GM19025 (cell line): ENCODE measurements at regions not wholly inside any gene's neighbourhood (a gene's known extent, or its start where the extent isn't known, plus 50 kb on each side); places are given as distances from the start of the nearest gene placed in this dataset.
"Not testable (repeated sequence)": the region's sequence is repeated elsewhere in the genome, so short reads cannot be mapped to it uniquely, and the experiment has no call there.

Experiments used
- ATAC-seq: cut with Tn5 transposase; IDR thresholded peaks from one replicate; pipeline ENCODE4 v1.9.1; 2021; ENCODE audit warnings: mild to moderate bottlenecking, low read depth, moderate library complexity; ENCODE audit not compliant: unreplicated experiment

DNA sequence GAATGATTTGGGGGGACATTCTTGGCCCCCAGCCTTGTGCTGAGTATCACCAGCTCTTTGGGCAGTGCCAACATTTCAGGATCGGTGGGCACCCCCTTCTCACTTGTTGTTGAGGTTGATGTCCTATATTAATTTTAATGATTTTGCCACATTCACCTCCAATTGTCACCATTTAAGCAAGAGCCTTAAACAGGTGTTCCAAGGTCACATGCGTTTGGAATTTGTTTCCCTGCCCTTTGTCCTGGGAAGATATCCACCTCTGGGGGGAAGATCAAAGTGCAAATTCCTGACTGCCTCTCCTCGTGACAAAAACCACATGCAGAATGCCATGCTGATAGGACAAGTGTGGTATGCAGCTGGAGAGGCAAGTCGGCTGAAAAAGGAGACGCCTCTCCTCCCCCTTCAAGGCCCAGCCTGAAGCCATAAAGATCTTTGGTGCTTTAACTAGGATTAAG, 72.5 kb upstream of the ID2 start:
- no peak for ATAC-seq

DNA sequence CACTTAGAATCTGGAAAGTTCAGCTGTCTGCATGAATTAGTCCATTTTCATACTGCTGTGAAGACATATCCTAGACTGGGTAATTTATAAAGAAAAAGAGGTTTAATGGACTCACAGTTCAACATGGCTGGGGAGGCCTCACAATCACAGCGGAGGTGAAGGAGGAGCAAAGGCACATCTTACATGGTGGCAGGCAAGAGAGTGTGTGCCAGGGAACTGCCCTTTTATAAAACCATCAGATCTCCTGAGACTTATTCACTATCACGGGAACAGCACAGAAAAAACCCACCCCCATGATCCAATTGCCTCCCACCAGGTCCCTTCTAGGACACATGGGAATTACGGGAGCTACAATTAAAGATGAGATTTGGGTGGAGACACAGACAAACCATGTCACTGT, 71.1 kb upstream of the ID2 start:
- not testable (repeated sequence) for ATAC-seq

DNA sequence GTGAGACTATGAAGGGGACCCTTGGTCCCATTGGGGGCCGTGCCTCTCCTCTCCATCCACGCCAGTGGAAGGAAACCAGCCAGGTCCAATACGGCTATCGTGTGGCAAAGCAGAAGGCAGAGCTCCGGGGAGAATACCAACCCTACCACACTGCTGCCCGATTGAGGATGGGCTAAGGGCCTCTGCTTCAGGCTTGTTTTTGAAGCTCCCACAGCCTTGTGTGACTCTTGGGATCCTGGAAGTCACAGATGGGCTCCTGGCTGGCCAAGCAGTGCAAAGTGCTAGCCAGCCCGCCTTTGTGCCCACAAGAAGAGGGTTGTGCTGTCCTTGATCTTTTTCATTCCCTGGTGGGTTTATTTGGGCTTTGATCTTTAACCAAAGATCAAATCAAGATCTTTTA, 70.6 kb upstream of the ID2 start:
- ATAC-seq, result no peak

DNA sequence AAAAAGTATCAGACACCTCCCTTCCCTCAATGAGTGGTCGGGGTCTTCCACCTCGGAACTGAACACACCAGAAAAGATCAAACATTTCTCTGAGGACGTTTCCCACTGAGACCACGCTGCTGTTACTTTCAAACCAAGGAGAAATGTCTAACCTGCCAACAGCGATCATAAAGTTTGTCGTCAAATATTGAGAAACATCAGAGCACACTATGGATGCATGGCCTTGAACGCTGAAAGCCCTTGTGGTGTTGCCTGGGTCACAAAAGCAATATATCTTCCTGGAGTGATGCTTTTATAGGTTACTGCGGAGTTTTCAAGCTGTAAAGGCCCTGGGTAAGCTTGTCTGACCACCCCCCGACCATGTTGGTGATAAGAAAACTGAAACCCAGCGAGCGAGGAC, 70.2 kb upstream of the ID2 start:
- no peak for ATAC-seq

DNA sequence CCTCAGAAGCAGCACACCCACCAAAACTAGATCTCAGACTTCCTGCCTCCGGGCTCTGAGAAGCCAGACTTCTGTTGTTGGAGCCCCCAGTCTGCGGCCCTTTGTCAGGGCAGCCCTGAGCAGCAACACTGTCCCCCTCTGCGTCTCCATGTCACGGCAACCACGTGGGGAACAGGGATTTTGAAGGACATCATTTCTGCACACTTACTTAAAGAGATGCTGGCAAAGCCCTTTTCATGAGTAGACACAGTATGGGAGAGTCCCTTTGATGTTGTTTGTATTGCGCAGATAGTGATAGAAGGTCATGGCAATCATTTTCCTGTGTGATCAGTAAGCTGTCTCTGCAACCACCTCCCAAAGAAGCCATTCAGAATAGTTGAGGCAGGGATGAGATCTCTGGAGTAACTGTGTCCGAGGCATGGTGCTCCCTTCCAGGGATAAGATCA, 69.1 kb upstream of the ID2 start:
- ATAC-seq, result no peak

DNA sequence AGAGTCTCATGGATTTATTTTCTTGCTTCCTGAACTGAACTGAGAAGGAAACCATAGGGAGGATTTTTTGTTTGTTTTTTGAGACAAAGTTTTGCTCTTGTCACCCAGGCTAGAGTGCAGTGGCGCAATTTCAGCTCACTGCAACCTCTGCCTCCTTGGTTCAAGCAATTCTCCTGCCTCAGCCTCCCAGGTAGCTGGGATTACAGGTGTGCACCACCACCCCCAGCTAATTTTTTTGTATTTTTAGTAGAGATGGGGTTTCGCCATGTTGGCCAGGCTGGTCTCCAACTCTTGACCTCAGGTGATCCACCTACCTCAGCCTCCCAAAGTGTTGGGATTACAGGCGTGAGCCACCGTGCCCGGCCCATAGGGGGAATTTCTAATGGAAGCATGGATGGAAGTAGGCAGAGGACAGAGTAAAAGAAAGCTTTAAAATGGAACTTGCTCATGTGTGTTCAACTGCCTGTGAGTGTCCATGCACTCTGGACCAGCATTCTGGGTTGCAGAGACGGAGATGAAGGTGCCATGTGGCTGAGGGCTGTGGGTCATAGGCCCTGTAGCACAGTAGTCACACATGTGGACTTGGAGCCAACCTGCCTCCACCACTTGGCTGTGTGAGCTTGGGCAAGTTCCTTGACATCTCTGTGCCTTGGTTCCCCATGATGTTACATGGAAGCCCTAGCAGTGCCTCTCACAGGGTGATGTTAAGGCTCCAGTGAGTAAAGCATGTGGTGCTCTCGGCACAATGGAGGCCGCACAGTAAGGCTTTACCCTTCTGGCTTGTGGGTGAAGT, 68.5 kb upstream of the ID2 start:
- not testable (repeated sequence) for ATAC-seq

DNA sequence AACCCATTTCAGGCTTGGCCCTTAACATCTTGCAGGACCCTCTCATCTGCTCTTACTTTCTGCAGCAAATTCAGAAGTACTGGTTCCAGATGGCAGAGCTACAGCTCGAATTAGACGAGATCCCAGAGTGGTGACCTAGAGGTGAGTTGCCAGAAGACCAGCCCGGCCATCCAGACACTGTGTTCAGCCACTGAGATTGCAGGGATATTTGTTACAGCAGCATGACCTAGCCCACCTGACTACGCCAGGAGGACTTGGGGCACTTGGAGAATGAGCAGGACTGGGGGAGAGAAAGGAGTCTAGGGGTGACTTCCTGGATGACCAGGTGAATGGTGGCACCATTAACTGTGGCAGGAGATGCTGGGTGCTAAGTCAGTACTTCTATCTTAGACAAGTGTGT, 67.2 kb upstream of the ID2 start:
- ATAC-seq, result no peak

DNA sequence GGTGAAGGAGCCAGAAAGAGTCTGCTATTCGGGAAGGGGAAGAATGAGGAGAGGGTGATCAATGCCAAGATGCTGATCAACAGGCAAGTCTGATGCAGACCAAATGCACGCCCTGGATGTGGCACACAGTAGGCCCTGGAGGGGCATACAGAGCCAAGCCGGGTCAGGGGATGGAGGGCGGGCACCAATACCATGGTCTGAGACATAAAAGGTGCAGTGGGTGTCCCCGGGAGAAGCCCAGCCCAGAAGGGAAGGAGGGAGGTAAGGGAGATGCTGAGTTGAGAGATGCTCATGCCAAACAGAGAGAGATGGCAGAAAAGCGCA, 66.6 kb upstream of the ID2 start:
- ATAC-seq, result no peak

DNA sequence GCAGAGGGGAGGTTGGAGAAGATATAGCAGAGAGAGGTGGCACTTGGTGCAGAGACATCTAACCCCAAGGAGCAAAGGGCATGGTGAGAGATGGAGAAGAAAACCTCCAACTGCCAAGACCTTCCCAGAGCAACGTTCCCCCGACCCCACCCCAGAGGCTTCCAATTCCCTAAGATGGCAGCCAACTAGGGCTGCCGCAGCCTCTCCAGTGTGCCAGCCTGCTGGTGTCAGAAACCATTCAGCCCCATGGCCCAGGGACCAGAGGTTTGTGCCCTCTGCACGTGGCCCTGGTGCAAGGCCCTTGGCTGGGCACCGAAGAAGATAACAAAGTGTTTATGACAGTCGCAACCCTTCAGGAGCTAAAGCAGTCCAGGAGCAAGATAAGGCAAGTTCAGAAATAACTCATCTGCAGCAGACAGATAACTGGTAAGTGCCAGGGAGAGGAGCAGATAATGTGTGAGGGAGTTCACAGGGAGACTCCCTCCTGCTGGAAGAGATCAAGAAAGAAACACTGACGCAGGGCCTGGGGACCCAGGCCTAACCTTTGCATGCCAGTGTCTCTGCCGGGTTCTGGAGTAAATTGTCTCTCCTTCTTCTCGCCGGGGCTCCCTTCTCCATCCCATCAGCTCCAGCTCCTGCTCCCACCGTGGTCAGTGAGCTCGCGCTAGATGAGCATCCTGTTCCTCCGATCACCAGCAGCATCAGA, 66.1 kb upstream of the ID2 start:
- ATAC-seq, result no peak

DNA sequence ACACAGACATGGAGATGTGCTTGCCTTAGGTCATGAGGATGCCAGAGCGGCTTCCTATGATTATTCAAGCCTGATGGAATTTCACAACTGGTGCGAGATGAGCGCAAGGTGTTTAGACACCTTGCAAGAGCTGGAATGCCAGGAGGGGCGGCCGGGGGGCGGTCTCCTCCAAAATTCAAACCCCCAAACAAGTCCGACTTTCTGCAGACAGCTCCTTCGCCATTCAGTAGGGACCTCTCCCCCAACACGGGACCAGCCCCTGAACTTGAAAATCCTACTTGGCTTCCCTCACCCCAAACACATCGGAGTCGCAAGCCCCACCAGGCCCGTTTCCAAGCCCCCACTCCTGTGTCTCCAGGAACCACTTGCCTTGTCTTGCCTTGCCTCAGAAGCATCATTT, 64.8 kb upstream of the ID2 start:
- ATAC-seq, result no peak

DNA sequence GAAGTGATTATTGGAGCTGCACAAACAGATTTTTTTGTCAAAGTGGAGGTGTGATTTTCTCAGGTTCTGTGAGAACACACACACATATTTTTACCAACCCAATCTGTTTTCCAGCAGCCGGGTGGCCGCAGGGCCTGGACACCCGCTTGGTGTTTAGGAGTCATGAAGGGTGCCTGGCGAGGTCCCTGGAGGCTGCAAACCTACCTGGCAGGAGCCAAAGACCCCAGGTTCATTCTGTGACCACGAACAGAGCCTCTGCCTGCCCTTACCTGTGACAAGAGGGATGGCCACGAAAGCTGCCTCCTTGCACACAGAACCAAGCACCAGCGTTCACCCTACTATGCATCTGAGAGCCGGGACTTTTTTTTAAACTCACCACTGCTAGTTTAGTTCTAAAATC, 64.3 kb upstream of the ID2 start:
- ATAC-seq, result no peak

DNA sequence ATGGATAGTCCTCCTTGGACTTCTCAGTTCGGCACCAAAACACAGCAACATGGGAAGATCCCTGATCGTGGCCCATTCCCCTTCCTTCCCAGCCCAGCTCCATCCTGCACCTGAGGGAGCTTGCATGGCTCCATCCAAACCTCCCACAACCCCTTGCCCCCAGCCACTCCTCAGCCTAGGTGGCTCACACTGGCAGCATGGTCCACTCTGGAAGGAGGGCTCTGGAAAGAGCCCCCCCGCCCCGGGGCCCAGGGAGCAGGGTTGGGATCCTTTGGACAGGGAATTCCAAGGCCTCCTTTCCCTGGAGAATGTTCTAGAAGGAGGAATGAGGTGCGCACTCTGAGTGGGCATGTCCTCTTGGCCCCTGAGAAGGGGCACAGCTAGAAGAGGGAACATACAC, 62.8 kb upstream of the ID2 start:
- ATAC-seq, result no peak

DNA sequence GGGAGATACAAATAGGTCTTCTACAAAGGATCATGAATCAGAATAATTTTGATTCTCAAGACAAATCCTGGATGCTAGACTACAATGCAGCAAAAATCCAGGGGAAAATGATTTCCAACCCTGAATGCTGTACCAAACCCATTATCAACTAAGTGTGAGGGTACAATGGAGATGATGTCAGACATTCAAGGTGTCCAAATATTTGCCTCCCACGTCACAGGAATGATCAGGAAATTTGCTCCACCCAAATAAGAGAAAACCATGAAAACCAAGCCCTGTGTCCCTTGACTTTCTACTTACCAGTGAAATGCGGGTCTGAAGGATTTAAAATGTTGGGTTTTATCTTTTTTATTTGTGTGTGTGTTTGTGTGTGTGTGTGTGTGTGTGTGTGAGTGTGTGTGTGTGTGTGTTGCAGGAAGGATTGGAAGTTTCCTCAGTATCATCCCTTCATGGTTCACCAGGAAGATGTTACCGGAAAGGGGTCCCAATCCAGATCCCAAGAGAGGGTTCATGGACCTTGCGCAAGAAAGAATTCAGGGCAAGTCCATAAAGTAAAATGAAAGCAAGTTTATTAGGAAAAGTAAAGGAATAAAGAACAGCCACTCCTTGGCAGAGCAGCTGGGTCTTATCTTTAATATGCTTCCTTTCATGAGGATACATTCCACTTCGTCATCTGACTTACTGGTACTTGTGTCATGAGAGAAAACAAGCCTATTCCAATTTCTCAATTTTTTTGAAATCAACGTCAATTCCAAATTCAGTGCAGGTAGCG, 61.1 kb upstream of the ID2 start:
- no peak for ATAC-seq

DNA sequence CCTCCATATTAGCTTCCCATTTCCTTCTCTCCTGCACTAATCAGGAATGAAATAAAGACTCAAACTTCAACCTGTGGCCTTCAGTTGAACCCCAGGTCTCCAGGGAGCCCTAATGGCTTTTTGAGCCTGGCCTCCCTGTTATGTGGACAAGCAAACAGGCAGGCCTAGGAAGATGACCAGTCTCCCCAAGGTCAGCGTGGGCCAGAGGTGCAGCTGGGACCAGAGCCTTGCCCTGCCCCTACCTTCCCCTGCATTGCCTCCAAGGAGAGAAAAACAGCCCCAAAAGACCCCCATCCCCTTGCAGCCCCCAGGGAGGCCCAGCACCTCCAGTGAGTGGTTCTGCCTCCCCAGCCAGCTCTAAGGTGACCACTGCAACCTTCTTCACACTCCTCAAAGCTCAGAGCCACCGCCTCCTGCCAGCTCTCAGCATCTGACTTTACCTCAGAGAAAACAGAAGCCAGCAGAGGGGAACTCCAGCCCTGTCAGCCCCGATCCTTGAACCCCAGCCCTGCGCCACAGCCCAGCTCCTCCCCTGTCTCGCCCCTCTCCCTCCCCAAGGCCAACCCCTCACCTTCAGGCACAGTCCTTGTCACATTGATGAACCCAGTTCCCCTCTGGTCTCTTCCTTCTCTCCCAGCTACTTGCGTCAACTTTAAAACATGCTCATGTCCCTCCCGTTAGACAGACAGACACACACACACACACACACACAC, 59.5 kb upstream of the ID2 start:
- ATAC-seq, result no peak

DNA sequence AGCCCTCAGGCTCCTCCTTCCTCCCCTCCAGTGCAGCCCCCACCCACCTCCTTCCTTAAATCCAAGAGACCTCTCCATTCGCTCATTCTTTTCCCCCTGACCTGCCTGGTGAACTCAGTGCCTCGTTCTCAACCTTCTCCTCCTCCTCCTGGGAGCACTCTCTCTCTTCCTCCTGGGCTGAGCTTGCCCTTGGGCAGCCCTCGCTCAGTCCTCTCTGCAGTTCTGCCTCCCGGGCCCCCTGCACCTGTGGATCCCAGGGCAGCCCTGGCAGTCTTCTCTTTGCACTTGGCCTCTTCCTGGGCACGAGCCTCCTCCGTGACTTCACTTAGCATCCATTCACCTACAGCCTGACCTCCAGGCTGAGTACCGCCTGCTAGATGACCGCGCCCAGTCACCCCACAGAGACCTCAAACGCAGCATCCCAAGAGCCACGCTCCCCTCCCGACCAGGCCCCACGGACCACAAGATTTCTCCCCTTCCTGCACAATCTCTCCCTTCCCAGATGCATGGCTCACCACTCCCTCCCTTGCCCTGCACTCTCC, 58.9 kb upstream of the ID2 start:
- no peak for ATAC-seq

DNA sequence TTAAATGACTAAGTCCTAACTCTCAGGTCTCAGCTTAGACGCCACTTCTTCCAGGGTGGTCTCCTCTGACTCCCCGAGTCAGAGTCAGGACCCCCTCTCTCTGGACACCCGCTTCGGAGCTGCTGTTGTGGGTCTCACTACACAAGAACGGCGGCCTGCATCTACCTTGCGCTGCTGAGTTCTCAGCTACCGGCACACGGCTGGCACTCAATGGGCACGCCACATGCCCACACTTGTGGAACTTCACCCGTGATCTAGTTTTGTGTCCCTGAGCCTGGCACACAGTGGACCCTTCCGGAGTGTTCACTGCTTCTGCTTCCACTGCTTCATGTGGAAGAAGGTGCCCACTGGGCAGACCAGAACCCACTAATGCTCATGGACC, 58.3 kb upstream of the ID2 start:
- ATAC-seq, result no peak

DNA sequence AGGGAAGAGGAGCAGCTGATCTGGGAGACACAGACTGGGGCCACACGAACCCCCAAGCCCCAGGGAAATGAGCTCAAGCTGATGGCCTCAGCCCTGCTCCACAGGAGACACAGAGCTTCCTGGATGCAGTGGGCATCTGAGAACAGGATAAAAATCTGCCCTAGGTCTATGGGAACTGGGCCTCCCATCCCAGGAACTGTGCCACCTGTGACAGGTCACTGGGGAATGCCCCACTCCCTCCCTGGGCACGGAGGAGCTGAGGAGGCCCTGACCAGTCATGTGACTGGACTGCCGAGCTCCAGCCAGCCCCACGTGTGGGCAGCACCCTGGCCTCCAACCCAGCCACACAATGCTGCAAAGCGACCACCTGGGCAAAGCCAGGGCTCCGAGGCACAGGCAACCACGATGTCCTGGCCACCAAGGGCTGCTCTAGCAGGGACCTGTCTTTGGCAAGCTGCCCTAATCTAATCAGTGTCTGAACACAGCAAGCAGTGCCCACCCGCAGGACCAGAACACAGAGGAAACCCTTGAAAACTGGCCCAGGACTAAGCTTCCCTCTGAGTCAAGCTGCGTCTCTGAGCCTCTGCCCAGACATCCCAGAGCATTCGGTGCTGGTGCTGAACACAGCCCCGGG, 57.8 kb upstream of the ID2 start:
- ATAC-seq, result no peak

DNA sequence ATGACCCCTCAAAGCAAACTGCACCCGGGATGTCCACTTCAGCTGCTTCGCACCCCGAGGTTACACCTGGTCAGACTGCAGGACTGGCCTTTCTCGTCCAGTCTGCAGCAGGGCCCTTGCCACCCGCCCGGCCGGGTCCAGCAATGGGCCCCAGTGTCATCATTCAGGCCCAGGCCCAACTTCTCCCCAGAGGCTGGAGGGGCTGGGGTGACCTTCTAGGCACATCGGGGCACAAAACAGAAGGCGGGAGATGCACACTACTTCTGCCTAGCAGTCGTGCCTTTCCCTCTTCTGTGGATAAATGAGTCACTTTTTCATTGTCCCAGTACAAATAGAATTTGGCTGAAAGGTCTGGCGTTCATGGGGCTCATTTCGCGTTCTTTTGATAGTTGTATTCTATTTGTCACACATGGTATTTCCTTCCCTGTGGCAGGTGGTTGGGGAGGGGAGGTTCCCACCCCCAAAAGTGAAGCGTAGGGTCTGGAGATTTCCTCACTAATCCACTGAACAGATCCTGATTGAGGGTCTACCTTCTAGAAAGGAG, 56.9 kb upstream of the ID2 start:
- no peak for ATAC-seq

DNA sequence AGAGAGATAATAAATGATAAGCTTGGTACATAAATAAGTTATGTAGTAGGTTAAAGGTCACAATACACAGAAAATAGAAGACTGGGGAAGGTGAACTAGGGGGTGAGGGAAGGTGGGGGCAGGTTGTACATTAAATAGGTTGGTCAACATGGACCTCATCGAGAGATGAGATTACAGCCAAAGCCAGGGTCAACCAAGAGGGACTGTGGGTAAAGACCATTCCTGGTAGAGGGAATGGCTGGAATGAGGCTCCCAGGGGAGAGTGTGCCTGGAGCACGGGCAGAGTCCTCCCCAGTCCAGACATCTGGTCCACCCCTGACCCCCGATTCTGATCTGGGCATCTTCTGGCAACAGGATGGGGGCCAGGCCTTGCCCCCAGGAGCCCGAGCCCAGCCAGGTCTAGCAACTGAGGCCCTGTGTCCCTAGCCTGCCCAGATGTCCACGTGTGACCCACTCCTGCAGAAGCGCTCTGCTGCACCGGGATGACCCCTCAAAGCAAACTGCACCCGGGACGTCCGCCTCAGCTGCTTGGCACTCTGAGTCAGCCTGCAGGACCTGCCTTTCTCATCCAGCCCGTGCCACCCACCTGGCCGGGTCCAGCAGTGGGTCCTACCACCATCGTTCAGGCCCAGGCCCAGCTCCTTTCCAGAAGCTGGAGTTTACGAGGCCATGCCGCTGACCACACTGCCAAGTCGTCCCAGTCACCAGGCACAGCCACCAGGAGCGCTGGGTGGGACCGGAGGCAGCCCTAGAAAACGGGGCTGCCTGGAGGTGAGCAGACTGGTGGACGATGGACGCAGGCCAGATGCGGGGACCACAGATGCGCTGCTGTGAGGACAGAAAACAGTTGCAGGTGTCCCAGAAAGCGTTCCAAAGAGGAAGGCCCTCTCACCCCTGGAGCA, 56.2 kb upstream of the ID2 start:
- ATAC-seq, result no peak
